ENCODE measurements at regions not wholly inside any gene's neighbourhood (a gene's known extent, or its start where the extent isn't known, plus 50 kb on each side); places are given as distances from the start of the nearest gene placed in this dataset.

DNA sequence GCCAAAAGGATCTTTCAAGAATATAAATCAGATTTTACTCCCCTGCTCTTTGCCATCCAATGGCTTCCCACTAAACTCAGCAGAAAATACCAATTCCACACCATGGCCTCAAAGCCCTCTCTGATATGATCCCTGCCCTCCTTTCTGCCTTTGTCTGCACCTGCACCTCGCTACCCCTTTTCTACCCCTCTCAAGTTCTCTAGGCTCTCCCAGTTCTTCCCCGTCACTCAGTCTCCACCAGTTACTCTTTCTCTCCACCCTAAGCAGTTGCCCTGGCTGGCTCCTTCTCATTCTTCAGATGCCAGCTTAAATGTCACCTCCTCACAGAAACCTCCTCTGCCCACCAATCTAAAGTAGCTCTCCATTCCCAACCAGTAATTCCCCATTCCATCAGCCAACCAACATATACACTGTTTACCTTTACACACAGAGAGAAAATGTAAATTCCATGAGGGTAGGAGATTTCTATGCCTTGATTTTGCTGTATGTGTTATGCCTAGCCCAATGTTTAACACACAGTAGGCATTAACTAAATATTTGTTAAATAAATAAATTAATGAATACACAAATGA, 93.6 kb upstream of the LPP start:
- Histone ChIP-seq H3K4me3 (ENCODE audit: low read depth, low read length) (no peak overlapping the region), H3K27ac (ENCODE audit: extremely low read depth, low read depth, low read length) (no peak overlapping the region), H3K9me3 (ENCODE audit: control insufficient read depth, insufficient read depth, low read depth, low read length) (no peaks in the 10 kb centered on the region), H3K36me3 (ENCODE audit: control insufficient read depth in 2 of 2, insufficient read depth in 1 of 2, low read length in 2 of 2) (no peaks in the 10 kb centered on the region), H3K4me1 (ENCODE audit: control insufficient read depth, insufficient read depth, low read length) (no peaks in the 10 kb centered on the region; the same call in 1 of the 2 replicates)
- TF ChIP-seq YY1 (tag by site-specific recombination; IDR thresholded peaks at IDR 0.05) (no peak), ZNF37A (tag by site-specific recombination; IDR thresholded peaks at IDR 0.05) (no peak), ZNF426 (tag by site-specific recombination; IDR thresholded peaks at IDR 0.05) (no peak), ZNF707 (tag by site-specific recombination; IDR thresholded peaks at IDR 0.05) (no peak), ZNF155 (tag by site-specific recombination; IDR thresholded peaks at IDR 0.05) (no peak), ZNF777 (tag by site-specific recombination; IDR thresholded peaks at IDR 0.05; ENCODE audit: borderline replicate concordance) (no peak), SCRT1 (tag by site-specific recombination; IDR thresholded peaks at IDR 0.05; ENCODE audit: borderline replicate concordance) (no peak), ZNF132 (tag by site-specific recombination; IDR thresholded peaks at IDR 0.05; ENCODE audit: borderline replicate concordance) (no peak), HOXA7 (CRISPR knock-in tag; IDR thresholded peaks at IDR 0.05; ENCODE audit: borderline replicate concordance) (no peak), ZNF335 (tag by site-specific recombination; conservative IDR thresholded peaks at IDR 0.05) (no peak), ZBTB7A (tag by site-specific recombination; IDR thresholded peaks at IDR 0.05; ENCODE audit: low read depth) (no peak), ZNF121 (tag by site-specific recombination; IDR thresholded peaks at IDR 0.05) (no peak), ZXDB (tag by site-specific recombination; IDR thresholded peaks at IDR 0.05) (no peak), ZNF184 (tag by site-specific recombination; IDR thresholded peaks at IDR 0.05) (no peak), ZFP3 (tag by site-specific recombination; IDR thresholded peaks at IDR 0.05; ENCODE audit: low read depth) (no peak)
- TF ChIP-seq, protein P1, sequence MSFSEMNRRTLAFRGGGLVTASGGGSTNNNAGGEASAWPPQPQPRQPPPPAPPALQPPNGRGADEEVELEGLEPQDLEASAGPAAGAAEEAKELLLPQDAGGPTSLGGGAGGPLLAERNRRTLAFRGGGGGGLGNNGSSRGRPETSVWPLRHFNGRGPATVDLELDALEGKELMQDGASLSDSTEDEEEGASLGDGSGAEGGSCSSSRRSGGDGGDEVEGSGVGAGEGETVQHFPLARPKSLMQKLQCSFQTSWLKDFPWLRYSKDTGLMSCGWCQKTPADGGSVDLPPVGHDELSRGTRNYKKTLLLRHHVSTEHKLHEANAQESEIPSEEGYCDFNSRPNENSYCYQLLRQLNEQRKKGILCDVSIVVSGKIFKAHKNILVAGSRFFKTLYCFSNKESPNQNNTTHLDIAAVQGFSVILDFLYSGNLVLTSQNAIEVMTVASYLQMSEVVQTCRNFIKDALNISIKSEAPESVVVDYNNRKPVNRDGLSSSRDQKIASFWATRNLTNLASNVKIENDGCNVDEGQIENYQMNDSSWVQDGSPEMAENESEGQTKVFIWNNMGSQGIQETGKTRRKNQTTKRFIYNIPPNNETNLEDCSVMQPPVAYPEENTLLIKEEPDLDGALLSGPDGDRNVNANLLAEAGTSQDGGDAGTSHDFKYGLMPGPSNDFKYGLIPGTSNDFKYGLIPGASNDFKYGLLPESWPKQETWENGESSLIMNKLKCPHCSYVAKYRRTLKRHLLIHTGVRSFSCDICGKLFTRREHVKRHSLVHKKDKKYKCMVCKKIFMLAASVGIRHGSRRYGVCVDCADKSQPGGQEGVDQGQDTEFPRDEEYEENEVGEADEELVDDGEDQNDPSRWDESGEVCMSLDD (tag by site-specific recombination; IDR thresholded peaks at IDR 0.05), result no peak
- TF ChIP-seq, protein P2, sequence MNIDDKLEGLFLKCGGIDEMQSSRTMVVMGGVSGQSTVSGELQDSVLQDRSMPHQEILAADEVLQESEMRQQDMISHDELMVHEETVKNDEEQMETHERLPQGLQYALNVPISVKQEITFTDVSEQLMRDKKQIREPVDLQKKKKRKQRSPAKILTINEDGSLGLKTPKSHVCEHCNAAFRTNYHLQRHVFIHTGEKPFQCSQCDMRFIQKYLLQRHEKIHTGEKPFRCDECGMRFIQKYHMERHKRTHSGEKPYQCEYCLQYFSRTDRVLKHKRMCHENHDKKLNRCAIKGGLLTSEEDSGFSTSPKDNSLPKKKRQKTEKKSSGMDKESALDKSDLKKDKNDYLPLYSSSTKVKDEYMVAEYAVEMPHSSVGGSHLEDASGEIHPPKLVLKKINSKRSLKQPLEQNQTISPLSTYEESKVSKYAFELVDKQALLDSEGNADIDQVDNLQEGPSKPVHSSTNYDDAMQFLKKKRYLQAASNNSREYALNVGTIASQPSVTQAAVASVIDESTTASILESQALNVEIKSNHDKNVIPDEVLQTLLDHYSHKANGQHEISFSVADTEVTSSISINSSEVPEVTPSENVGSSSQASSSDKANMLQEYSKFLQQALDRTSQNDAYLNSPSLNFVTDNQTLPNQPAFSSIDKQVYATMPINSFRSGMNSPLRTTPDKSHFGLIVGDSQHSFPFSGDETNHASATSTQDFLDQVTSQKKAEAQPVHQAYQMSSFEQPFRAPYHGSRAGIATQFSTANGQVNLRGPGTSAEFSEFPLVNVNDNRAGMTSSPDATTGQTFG (tag by site-specific recombination; IDR thresholded peaks at IDR 0.05; ENCODE audit: borderline replicate concordance), result no peak
- TF ChIP-seq, protein P3, sequence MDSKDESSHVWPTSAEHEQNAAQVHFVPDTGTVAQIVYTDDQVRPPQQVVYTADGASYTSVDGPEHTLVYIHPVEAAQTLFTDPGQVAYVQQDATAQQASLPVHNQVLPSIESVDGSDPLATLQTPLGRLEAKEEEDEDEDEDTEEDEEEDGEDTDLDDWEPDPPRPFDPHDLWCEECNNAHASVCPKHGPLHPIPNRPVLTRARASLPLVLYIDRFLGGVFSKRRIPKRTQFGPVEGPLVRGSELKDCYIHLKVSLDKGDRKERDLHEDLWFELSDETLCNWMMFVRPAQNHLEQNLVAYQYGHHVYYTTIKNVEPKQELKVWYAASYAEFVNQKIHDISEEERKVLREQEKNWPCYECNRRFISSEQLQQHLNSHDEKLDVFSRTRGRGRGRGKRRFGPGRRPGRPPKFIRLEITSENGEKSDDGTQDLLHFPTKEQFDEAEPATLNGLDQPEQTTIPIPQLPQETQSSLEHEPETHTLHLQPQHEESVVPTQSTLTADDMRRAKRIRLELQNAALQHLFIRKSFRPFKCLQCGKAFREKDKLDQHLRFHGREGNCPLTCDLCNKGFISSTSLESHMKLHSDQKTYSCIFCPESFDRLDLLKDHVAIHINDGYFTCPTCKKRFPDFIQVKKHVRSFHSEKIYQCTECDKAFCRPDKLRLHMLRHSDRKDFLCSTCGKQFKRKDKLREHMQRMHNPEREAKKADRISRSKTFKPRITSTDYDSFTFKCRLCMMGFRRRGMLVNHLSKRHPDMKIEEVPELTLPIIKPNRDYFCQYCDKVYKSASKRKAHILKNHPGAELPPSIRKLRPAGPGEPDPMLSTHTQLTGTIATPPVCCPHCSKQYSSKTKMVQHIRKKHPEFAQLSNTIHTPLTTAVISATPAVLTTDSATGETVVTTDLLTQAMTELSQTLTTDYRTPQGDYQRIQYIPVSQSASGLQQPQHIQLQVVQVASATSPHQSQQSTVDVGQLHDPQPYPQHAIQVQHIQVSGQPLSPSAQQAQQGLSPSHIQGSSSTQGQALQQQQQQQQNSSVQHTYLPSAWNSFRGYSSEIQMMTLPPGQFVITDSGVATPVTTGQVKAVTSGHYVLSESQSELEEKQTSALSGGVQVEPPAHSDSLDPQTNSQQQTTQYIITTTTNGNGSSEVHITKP (tag by site-specific recombination; IDR thresholded peaks at IDR 0.05), result no peak
- TF ChIP-seq, protein P4, sequence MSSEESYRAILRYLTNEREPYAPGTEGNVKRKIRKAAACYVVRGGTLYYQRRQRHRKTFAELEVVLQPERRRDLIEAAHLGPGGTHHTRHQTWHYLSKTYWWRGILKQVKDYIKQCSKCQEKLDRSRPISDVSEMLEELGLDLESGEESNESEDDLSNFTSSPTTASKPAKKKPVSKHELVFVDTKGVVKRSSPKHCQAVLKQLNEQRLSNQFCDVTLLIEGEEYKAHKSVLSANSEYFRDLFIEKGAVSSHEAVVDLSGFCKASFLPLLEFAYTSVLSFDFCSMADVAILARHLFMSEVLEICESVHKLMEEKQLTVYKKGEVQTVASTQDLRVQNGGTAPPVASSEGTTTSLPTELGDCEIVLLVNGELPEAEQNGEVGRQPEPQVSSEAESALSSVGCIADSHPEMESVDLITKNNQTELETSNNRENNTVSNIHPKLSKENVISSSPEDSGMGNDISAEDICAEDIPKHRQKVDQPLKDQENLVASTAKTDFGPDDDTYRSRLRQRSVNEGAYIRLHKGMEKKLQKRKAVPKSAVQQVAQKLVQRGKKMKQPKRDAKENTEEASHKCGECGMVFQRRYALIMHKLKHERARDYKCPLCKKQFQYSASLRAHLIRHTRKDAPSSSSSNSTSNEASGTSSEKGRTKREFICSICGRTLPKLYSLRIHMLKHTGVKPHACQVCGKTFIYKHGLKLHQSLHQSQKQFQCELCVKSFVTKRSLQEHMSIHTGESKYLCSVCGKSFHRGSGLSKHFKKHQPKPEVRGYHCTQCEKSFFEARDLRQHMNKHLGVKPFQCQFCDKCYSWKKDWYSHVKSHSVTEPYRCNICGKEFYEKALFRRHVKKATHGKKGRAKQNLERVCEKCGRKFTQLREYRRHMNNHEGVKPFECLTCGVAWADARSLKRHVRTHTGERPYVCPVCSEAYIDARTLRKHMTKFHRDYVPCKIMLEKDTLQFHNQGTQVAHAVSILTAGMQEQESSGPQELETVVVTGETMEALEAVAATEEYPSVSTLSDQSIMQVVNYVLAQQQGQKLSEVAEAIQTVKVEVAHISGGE (tag by site-specific recombination; conservative IDR thresholded peaks at IDR 0.05; ENCODE audit: low read depth), result no peak
- POLR2A ChIA-PET, result interaction anchor here (0.9 kb wide), 1 partner anchor 13 kb away, joined by 3 read pairs; no protein-coding TSS in a partner anchor
- CTCF ChIA-PET, result interaction anchor here (0.6 to 1.0 kb wide), 2 partner anchors 98 to 1806 kb away, joined by 3 read pairs; no protein-coding TSS in a partner anchor

Measured in HEK293 (cell line).